Fibroblast of villous mesenchyme (primary cell): ENCODE measurements at regions not wholly inside any gene's neighbourhood (a gene's known extent, or its start where the extent isn't known, plus 50 kb on each side); places are given as distances from the start of the nearest gene placed in this dataset.

Experiments
- DNase-seq: peaks from one replicate; pipeline ENCODE4 v3.0.0-alpha.2; 2010; ENCODE audit warnings: low read depth
- H3K4me3 ChIP-seq: 2 replicates; pipeline ENCODE4 v1.5.1; 2011; ENCODE audit warnings: low read depth, mild to moderate bottlenecking, low read length
- CTCF ChIP-seq: IDR thresholded peaks from 2 replicates; pipeline ENCODE4 v1.5.1; 2012; ENCODE audit warnings: low read depth, mild to moderate bottlenecking, low read length; ENCODE audit not compliant: insufficient read depth

- TF ChIP-seq CTCF = no peak
- H3K4me3 ChIP-seq = no peak overlapping the region
- DNase-seq = no peak
These were observed 391.1 kb upstream of the GRIA1 start for GRCh38 chr5:153099328-153099727.

- DNase-seq = no peak
- TF ChIP-seq CTCF = no peak
- H3K4me3 ChIP-seq = no peak overlapping the region
These were observed 389.0 kb upstream of the GRIA1 start for GRCh38 chr5:153101235-153102180.

- TF ChIP-seq CTCF = no peak
- DNase-seq = no peak
- H3K4me3 ChIP-seq = no peak overlapping the region
These were observed 373.6 kb upstream of the GRIA1 start for GRCh38 chr5:153116916-153117315.

GRCh38 chr5:153118018-153118417, 372.5 kb upstream of the GRIA1 start:
- TF ChIP-seq CTCF = no peak
- no peak for DNase-seq
- no peak overlapping the region for H3K4me3 ChIP-seq

- no peak for TF ChIP-seq CTCF
- DNase-seq = no peak
- H3K4me3 ChIP-seq = no peak overlapping the region
These were observed 368.1 kb upstream of the GRIA1 start for GRCh38 chr5:153122403-153122802.

GRCh38 chr5:153130296-153130695, 360.2 kb upstream of the GRIA1 start:
- no peak overlapping the region for H3K4me3 ChIP-seq
- no peak for TF ChIP-seq CTCF
- no peak for DNase-seq
